WTC11 (cell line): ENCODE measurements at regions not wholly inside any gene's neighbourhood (a gene's known extent, or its start where the extent isn't known, plus 50 kb on each side); places are given as distances from the start of the nearest gene placed in this dataset.
"Not testable (repeated sequence)": the region's sequence is repeated elsewhere in the genome, so short reads cannot be mapped to it uniquely, and the experiment has no call there.

ENCODE experiments used
- ATAC-seq: fragments of 200-7000 bp; cut with Tn5 transposase; 2 replicates; pipeline ENCODE4 v1.10.0; 2021; ENCODE audit warnings: mild to moderate bottlenecking, moderate library complexity
- CTCF ChIA-PET: fragments of 300-600 bp; sonication (Branson Sonifier 250); formaldehyde crosslinking; loops from one replicate; lab custom pipeline; 2021; ENCODE audit warnings: antibody characterized with exemption; lab: Charles Lee
- POLR2A ChIA-PET: fragments of 350-600 bp; sonication (Branson Sonifier 250); formaldehyde crosslinking; loops from one replicate; lab custom pipeline; 2021; ENCODE audit warnings: antibody characterized with exemption; lab: Charles Lee
- DNase-seq: peaks from one replicate; pipeline ENCODE4 v3.0.0; 2021; ENCODE audit warnings: low spot score
- H3K27ac Mint-ChIP-seq: 2 replicates; pipeline ENCODE4 v1.8.0; 2021; ENCODE audit warnings: mixed read lengths
- H3K27me3 Mint-ChIP-seq: 2 replicates; pipeline ENCODE4 v1.8.0; 2021; ENCODE audit warnings: low read depth, mild to moderate bottlenecking, moderate library complexity, mixed read lengths
- H3K36me3 Mint-ChIP-seq: 2 replicates; pipeline ENCODE4 v1.8.0; 2021; ENCODE audit warnings: mixed read lengths
- H3K4me1 Mint-ChIP-seq: 2 replicates; pipeline ENCODE4 v1.8.0; 2022; ENCODE audit warnings: mixed read lengths
- H3K4me3 Mint-ChIP-seq: 2 replicates; pipeline ENCODE4 v1.8.0; 2021; ENCODE audit warnings: mild to moderate bottlenecking, moderate library complexity, mixed read lengths
- H3K9me3 Mint-ChIP-seq: 2 replicates; pipeline ENCODE4 v1.8.0; 2021; ENCODE audit warnings: mixed read lengths
- ELF4 ChIP-seq: sonication (generic); formaldehyde crosslinking; IDR thresholded peaks from 2 replicates; pipeline ENCODE4 v1.8.1; 2022; ENCODE audit warnings: low read depth, mild to moderate bottlenecking, moderate library complexity, missing genetic modification reagents
- FOXK1 ChIP-seq: sonication (generic); formaldehyde crosslinking; IDR thresholded peaks from 2 replicates; pipeline ENCODE4 v1.8.0; 2022; ENCODE audit warnings: mild to moderate bottlenecking, moderate library complexity, missing genetic modification reagents
- KAT7 ChIP-seq: sonication (generic); formaldehyde crosslinking; IDR thresholded peaks from 2 replicates; pipeline ENCODE4 v1.8.1; 2023; ENCODE audit warnings: missing genetic modification reagents, mild to moderate bottlenecking, borderline replicate concordance
- NFATC4 ChIP-seq: fragments of 250-450 bp; sonication (Bioruptor Pico); IDR thresholded peaks from 2 replicates; pipeline ENCODE4 v1.9.0; 2021; ENCODE audit warnings: mild to moderate bottlenecking
- TCF7 ChIP-seq: sonication (generic); formaldehyde crosslinking; IDR thresholded peaks from 2 replicates; pipeline ENCODE4 v1.8.0; 2022; ENCODE audit warnings: mild to moderate bottlenecking, low read depth, missing genetic modification reagents, moderate library complexity
- ZNF138 ChIP-seq: sonication (generic); formaldehyde crosslinking; conservative IDR thresholded peaks from 2 replicates; pipeline ENCODE4 v1.8.1; 2022; ENCODE audit warnings: mild to moderate bottlenecking, moderate library complexity, missing genetic modification reagents
- ZNF263 ChIP-seq: sonication (generic); formaldehyde crosslinking; IDR thresholded peaks from 2 replicates; pipeline ENCODE4 v1.8.1; 2022; ENCODE audit warnings: low read depth, mild to moderate bottlenecking, moderate library complexity, missing genetic modification reagents
- ZNF423 ChIP-seq: fragments of 250-450 bp; sonication (Bioruptor Pico); IDR thresholded peaks from 2 replicates; pipeline ENCODE4 v2.1.2; 2022; ENCODE audit warnings: mild to moderate bottlenecking, moderate library complexity
- TF ChIP-seq, protein P1 (sequence below): sonication (generic); formaldehyde crosslinking; IDR thresholded peaks from 2 replicates; pipeline ENCODE4 v1.8.1; 2022; ENCODE audit warnings: missing genetic modification reagents, borderline replicate concordance
- TF ChIP-seq, protein P2 (sequence below): sonication (generic); formaldehyde crosslinking; IDR thresholded peaks from 2 replicates; pipeline ENCODE4 v1.8.1; 2023; ENCODE audit warnings: mild to moderate bottlenecking, missing genetic modification reagents, borderline replicate concordance
- TF ChIP-seq, protein P3 (sequence below): sonication (generic); formaldehyde crosslinking; IDR thresholded peaks from 2 replicates; pipeline ENCODE4 v1.8.0; 2022; ENCODE audit warnings: missing genetic modification reagents

DNA sequence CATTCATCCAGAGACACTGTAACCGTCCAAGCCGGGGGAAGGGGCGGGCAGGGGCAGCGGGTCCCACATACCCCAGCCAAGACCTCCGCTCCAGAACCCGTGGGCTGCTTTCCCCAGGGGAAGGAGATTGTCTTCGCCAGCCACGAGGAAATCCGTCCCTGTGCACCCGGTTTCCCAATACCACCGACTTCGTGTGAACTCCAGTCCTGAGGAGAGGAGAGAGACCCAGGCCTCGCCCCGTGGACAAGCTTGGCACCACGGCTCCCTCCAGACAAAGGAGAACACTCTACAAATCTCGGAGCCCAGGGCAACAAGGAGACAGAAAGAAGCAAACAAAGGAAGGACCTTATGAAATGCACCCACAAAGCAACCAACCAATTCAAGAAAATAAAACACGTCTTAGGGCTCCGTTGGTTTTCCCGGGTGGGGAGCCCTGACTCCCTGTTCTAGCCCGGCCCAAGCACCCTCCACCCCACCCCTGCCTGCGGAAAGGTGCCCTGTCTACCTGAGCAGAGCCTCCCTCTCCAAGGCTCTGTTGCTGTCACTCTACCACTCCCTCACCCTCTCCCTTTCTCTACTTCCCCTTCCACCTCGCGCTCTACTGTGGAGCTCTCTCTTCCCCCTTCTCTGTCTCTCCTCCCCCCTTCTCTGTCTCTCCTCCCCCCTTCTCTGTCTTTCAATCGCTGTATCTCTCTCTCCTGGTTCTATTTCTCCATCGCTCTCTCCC is 1382.8 kb upstream of the DEFB115 start:
- Mint-ChIP-seq H3K4me1 (no peaks in the 10 kb centered on the region), H3K9me3 (peaks cover 78% of the 10 kb centered on the region), H3K27ac (no peak overlapping the region), H3K4me3 (no peak overlapping the region), H3K27me3 (peaks cover 41% of the 10 kb centered on the region), H3K36me3 (peaks cover 81% of the 10 kb centered on the region)
- ATAC-seq (no peak), DNase-seq (no peak)
- POLR2A ChIA-PET = no interaction called here
- TF ChIP-seq, protein P1, sequence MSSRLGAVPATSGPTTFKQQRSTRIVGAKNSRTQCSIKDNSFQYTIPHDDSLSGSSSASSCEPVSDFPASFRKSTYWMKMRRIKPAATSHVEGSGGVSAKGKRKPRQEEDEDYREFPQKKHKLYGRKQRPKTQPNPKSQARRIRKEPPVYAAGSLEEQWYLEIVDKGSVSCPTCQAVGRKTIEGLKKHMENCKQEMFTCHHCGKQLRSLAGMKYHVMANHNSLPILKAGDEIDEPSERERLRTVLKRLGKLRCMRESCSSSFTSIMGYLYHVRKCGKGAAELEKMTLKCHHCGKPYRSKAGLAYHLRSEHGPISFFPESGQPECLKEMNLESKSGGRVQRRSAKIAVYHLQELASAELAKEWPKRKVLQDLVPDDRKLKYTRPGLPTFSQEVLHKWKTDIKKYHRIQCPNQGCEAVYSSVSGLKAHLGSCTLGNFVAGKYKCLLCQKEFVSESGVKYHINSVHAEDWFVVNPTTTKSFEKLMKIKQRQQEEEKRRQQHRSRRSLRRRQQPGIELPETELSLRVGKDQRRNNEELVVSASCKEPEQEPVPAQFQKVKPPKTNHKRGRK (CRISPR knock-in tag) = no peak
- TF ChIP-seq, protein P2, sequence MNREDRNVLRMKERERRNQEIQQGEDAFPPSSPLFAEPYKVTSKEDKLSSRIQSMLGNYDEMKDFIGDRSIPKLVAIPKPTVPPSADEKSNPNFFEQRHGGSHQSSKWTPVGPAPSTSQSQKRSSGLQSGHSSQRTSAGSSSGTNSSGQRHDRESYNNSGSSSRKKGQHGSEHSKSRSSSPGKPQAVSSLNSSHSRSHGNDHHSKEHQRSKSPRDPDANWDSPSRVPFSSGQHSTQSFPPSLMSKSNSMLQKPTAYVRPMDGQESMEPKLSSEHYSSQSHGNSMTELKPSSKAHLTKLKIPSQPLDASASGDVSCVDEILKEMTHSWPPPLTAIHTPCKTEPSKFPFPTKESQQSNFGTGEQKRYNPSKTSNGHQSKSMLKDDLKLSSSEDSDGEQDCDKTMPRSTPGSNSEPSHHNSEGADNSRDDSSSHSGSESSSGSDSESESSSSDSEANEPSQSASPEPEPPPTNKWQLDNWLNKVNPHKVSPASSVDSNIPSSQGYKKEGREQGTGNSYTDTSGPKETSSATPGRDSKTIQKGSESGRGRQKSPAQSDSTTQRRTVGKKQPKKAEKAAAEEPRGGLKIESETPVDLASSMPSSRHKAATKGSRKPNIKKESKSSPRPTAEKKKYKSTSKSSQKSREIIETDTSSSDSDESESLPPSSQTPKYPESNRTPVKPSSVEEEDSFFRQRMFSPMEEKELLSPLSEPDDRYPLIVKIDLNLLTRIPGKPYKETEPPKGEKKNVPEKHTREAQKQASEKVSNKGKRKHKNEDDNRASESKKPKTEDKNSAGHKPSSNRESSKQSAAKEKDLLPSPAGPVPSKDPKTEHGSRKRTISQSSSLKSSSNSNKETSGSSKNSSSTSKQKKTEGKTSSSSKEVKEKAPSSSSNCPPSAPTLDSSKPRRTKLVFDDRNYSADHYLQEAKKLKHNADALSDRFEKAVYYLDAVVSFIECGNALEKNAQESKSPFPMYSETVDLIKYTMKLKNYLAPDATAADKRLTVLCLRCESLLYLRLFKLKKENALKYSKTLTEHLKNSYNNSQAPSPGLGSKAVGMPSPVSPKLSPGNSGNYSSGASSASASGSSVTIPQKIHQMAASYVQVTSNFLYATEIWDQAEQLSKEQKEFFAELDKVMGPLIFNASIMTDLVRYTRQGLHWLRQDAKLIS = no peak
- TF ChIP-seq ZNF423 (CRISPR knock-in tag) = no peak
- no peak for TF ChIP-seq NFATC4 (CRISPR knock-in tag)
- TF ChIP-seq KAT7 (CRISPR knock-in tag) = no peak
- TF ChIP-seq FOXK1 (CRISPR knock-in tag) = no peak
- TF ChIP-seq ELF4 (CRISPR knock-in tag) = no peak
- TF ChIP-seq TCF7 (CRISPR knock-in tag) = no peak
- TF ChIP-seq, protein P3, sequence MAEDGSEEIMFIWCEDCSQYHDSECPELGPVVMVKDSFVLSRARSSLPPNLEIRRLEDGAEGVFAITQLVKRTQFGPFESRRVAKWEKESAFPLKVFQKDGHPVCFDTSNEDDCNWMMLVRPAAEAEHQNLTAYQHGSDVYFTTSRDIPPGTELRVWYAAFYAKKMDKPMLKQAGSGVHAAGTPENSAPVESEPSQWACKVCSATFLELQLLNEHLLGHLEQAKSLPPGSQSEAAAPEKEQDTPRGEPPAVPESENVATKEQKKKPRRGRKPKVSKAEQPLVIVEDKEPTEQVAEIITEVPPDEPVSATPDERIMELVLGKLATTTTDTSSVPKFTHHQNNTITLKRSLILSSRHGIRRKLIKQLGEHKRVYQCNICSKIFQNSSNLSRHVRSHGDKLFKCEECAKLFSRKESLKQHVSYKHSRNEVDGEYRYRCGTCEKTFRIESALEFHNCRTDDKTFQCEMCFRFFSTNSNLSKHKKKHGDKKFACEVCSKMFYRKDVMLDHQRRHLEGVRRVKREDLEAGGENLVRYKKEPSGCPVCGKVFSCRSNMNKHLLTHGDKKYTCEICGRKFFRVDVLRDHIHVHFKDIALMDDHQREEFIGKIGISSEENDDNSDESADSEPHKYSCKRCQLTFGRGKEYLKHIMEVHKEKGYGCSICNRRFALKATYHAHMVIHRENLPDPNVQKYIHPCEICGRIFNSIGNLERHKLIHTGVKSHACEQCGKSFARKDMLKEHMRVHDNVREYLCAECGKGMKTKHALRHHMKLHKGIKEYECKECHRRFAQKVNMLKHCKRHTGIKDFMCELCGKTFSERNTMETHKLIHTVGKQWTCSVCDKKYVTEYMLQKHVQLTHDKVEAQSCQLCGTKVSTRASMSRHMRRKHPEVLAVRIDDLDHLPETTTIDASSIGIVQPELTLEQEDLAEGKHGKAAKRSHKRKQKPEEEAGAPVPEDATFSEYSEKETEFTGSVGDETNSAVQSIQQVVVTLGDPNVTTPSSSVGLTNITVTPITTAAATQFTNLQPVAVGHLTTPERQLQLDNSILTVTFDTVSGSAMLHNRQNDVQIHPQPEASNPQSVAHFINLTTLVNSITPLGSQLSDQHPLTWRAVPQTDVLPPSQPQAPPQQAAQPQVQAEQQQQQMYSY = no peak
- no peak for TF ChIP-seq ZNF138 (CRISPR knock-in tag)
- TF ChIP-seq ZNF263 = no peak
- CTCF ChIA-PET = no interaction called here

DNA sequence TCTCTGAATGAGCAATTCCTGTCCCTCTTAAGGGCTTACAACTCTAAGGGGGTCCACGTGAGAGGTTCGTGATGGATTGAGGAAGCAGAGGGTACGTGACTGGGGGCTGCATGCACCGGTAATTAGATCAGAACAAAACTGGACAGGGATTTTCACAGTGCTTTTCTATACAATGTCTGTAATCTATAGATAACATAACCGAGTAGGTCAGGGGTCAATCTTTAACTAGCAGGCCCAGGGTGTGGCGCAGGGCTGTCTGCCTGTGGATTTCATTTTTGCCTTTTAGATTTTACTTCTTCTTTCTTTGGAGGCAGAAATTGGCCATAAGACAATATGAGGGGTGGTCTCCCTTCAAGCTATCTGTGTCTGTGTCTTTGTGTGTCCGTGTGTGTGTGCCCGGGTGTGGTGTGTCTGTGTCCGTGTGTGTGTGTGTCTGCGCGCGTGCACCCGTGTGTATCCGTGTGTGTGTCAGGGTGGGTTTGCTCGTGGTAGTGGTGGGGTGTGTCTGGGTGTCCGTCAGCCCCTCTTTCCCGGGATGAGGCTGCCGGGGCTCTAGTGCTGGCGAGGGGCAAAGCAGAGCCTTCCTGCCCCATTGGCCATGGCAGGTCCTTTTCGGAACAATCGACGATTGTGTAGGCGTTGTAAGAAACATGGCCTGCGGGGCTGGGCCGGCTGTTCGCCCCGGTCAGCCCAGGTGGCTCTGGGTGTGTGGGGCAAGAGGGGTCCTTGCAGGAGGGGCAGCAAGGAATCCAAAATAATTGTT is 1382.0 kb upstream of the DEFB115 start:
- peaks cover 46% of the 10 kb centered on the region for H3K27me3 Mint-ChIP-seq
- CTCF ChIA-PET, DNase-seq, POLR2A ChIA-PET, H3K4me3 Mint-ChIP-seq, H3K27ac Mint-ChIP-seq, ATAC-seq, H3K4me1 Mint-ChIP-seq: not testable (repeated sequence)
- H3K36me3 Mint-ChIP-seq = peaks cover 80% of the 10 kb centered on the region
- peaks cover 74% of the 10 kb centered on the region for H3K9me3 Mint-ChIP-seq

DNA sequence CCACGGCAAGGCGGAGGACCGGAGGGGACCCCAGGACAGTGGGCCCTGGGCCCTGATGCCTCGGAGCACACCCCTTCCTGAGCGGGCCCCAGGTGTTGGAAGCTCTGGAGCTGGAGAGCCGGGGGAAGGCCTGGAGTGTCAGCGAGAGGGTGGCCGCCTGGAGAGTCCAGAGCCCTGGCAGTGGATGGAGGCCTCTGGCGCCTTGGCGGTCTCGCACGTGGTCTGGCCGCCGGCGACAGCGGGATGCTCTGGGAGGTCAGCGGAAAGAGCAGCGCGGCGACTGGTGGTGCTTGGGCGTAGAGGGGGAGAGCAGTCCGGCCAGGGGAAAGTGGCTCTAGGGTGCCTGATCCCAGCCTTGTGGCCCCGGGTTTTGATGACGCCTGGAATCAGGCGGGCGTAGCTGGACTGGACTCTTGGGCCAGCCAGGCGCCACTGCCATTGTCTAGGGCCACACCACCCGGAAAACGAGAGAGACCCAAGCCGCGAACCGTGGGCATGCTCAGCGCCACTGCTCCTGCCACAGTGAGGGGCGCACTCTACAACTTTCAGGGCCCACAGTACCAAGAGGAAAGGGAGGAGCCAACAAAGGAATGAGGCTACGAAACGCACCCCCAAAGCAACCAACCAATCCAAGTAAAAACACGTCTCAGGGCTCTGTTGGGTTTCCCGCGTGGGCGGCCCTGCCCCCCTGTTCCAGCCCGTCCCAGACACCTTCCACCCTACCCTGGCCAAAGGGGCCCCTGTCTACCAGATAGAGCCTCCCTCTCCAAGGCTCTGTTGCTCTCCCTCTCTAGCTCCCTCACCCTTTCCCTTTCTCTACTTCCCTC is 1381.2 kb upstream of the DEFB115 start:
- H3K27ac Mint-ChIP-seq, CTCF ChIA-PET, H3K4me1 Mint-ChIP-seq, POLR2A ChIA-PET, ATAC-seq, DNase-seq: not testable (repeated sequence)
- Mint-ChIP-seq H3K36me3 (peaks cover 79% of the 10 kb centered on the region), H3K4me3 (peak overlapping the region; percentile 26), H3K27me3 (peaks cover 49% of the 10 kb centered on the region), H3K9me3 (peaks cover 73% of the 10 kb centered on the region)
